GM12801 (cell line): ENCODE measurements at regions not wholly inside any gene's neighbourhood (a gene's known extent, or its start where the extent isn't known, plus 50 kb on each side); places are given as distances from the start of the nearest gene placed in this dataset.

Experiments
- CTCF ChIP-seq: IDR thresholded peaks from one replicate; pipeline ENCODE4 v1.5.1; 2011; ENCODE audit warnings: control low read depth; ENCODE audit not compliant: insufficient read length; ENCODE audit errors: extremely low read depth

DNA sequence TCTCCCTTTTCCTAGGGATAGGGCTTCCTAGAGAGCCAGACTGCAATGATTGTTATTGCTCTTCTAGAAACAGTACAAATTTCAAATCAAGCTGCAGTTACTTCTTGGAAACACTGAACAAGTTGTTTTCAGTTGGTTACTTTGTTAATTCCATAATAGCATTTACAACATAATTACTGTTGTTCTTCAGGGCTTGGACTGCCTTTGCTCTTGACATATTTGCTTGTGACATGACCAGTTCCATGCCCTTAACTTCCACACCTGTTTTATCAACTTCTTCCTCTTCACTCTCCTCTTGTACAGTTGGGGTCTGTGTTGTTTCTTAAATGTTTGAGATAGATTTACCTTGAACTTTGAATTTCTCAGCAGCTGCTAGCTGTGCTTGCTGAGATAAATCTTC is 104.4 kb downstream of the SEC23IP start:
- no peak for TF ChIP-seq CTCF

GRCh38 chr10:119997429-119997828 is 104.9 kb downstream of the SEC23IP start:
- no peak for TF ChIP-seq CTCF

DNA sequence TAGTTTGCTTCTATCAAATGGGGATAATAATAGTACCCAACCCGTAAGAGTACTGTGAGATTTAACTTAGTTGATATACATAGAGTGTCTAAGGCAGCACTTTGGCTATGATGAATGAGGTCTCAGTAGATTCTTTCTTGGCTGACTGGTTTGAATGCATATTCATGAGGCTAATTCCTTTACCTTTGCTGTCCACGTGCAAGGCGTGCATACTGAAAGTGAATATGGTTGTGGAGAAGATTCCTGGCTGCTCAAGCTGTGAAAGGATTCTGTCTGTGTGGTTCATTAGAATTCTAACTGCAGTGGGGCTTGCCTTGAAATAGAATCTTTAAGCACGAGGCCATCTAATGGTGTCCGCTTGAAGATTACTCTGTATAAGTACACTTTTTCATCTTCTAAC is 110.3 kb downstream of the SEC23IP start:
- no peak for TF ChIP-seq CTCF

- no peak for TF ChIP-seq CTCF
Observed at GRCh38 chr10:120005207-120006201, 113.0 kb downstream of the SEC23IP start.

GRCh38 chr10:120007261-120007660 is 114.7 kb downstream of the SEC23IP start:
- no peak for TF ChIP-seq CTCF

- no peak for TF ChIP-seq CTCF
Observed at GRCh38 chr10:120011359-120012130, 119.0 kb downstream of the SEC23IP start.

DNA sequence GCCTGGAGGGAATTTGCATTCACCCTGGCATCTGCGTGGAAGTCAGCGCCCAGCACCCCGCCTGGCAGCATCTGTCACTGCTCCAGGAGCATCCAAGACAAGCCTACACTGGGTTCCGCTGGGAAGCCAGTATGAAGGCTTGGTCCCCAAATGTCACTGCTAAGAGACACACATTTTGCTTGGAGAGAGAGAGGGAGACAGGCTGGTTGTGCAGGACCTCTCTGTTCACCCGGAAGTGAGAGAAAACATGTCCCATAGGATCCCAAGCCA is 119.5 kb downstream of the SEC23IP start:
- TF ChIP-seq CTCF, result no peak
